ENCODE measurements at regions not wholly inside any gene's neighbourhood (a gene's known extent, or its start where the extent isn't known, plus 50 kb on each side); places are given as distances from the start of the nearest gene placed in this dataset.

DNA sequence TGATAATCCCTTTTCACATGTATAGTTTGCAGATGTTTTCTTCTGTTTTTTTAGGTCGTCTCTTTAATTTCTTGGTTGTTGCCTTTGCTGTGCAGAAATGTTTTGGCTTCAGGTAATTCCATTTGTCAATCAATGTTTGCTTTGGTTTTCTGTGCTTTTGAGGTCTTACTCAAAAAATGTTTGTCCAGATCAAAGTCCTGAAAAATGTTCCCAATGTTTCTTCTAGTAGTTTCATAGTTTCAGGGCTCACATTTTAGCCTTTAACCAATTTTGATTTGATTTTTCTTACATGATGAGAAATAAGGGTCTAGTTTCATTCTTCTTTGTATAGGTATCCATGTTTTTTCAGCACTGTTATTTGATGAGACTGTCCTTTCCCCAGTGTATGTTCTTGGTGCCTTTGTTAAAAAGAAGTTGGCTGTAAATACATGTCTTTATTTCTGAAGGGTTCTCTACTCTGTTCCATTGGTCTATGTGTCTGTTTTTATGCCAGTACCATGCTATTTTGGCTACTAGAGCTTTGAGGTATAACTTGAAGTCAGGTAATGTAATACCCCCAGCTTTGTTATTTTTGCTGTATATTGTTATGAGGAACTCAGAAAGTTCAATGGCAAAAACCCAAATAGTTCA is 578.7 kb upstream of the SEL1L start:
- Mint-ChIP-seq H3K36me3 (ENCODE audit: insufficient read depth, unreplicated experiment) (no peaks in the 10 kb centered on the region), H3K27ac (ENCODE audit: low read depth, unreplicated experiment) (no peak overlapping the region), H3K4me3 (ENCODE audit: unreplicated experiment) (no peak overlapping the region), H3K27me3 (ENCODE audit: insufficient read depth, unreplicated experiment) (no peaks in the 10 kb centered on the region), H3K4me1 (ENCODE audit: insufficient read depth, unreplicated experiment) (no peaks in the 10 kb centered on the region), H3K9me3 (ENCODE audit: unreplicated experiment) (peaks cover 11% of the 10 kb centered on the region)
- TF ChIP-seq, protein P1, sequence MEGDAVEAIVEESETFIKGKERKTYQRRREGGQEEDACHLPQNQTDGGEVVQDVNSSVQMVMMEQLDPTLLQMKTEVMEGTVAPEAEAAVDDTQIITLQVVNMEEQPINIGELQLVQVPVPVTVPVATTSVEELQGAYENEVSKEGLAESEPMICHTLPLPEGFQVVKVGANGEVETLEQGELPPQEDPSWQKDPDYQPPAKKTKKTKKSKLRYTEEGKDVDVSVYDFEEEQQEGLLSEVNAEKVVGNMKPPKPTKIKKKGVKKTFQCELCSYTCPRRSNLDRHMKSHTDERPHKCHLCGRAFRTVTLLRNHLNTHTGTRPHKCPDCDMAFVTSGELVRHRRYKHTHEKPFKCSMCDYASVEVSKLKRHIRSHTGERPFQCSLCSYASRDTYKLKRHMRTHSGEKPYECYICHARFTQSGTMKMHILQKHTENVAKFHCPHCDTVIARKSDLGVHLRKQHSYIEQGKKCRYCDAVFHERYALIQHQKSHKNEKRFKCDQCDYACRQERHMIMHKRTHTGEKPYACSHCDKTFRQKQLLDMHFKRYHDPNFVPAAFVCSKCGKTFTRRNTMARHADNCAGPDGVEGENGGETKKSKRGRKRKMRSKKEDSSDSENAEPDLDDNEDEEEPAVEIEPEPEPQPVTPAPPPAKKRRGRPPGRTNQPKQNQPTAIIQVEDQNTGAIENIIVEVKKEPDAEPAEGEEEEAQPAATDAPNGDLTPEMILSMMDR (IDR thresholded peaks at IDR 0.05; ENCODE audit: unreplicated experiment) = no peak
- no TSS peak for BruUV-seq (replicated peaks)
- ChIA-PET CTCF (interaction anchor here (1.2 kb wide), 1 partner anchor 10 kb away, joined by 3 read pairs; no protein-coding TSS in a partner anchor), POLR2A (interaction anchor here (1.1 kb wide), 1 partner anchor 10 kb away, joined by 3 read pairs; no protein-coding TSS in a partner anchor)
- DNase-seq (ENCODE audit: unreplicated experiment) = no peak
- intact Hi-C loops (cut with micrococcal nuclease) = no loop called here

DNA sequence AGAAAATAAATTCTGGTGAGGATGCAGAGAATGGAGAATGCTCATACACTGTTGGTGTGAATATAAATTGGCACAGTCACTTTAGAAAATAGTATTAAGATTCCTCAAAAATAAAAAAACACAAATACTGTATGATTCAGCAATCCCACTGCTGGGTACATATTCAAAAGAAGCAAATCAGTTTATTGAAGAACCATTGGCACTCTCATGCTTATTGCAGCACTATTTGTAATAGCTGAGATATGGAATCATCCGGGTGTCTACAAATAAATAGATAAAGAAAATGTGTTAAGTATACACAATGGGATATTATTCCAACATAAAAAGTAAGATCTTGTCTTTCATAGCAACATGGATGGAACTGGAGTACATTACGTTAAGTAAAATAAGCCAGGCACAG is 579.4 kb upstream of the SEL1L start:
- Mint-ChIP-seq H3K27me3 (ENCODE audit: insufficient read depth, unreplicated experiment) (no peaks in the 10 kb centered on the region), H3K4me1 (ENCODE audit: insufficient read depth, unreplicated experiment) (no peaks in the 10 kb centered on the region), H3K36me3 (ENCODE audit: insufficient read depth, unreplicated experiment) (no peaks in the 10 kb centered on the region), H3K4me3 (ENCODE audit: unreplicated experiment) (no peak overlapping the region), H3K9me3 (ENCODE audit: unreplicated experiment) (peaks cover 18% of the 10 kb centered on the region), H3K27ac (ENCODE audit: low read depth, unreplicated experiment) (no peak overlapping the region)
- intact Hi-C loops (cut with micrococcal nuclease) = no loop called here
- TF ChIP-seq, protein P1 (IDR thresholded peaks at IDR 0.05; ENCODE audit: unreplicated experiment) = no peak
- ChIA-PET POLR2A (interaction anchor here (1.1 kb wide), 1 partner anchor 11 kb away, joined by 3 read pairs; no protein-coding TSS in a partner anchor), CTCF (interaction anchor here (1.2 kb wide), 1 partner anchor 10 kb away, joined by 3 read pairs; no protein-coding TSS in a partner anchor)
- no peak for DNase-seq (ENCODE audit: unreplicated experiment)
- BruUV-seq (replicated peaks) = no TSS peak

DNA sequence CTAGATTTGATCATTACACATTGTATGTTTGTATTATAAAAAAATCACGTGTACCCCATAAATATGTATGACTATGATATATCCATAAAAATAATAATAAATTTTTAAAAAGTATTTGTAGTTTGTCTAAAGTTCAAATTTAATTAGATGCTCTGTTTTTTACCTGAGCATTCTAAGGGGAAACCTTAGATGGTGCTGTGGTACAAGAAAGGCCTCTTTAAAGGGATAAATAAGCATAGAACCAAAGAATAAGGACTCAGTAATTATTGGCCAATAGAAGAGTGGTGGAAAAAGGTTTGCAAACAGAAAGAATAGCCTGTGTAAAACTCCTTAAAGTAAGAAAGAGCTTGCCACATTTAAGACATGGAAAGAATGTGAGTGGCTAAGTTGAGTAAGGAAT is 580.1 kb upstream of the SEL1L start:
- H3K4me1 Mint-ChIP-seq (ENCODE audit: insufficient read depth, unreplicated experiment) = no peaks in the 10 kb centered on the region
- intact Hi-C loops (cut with micrococcal nuclease) = no loop called here
- ChIA-PET POLR2A (interaction anchor here (0.6 to 0.7 kb wide), 2 partner anchors 167 to 298 kb away, joined by 3 read pairs; no protein-coding TSS in a partner anchor), CTCF (interaction anchor here (0.5 to 1.0 kb wide), 4 partner anchors 11 to 1120 kb away, joined by 3 to 5 read pairs (median 4); no protein-coding TSS in a partner anchor)
- TF ChIP-seq, protein P1 (IDR thresholded peaks at IDR 0.05; ENCODE audit: unreplicated experiment) = peak; percentile 12
- DNase-seq (ENCODE audit: unreplicated experiment) = peak; percentile 6
- H3K9me3 Mint-ChIP-seq (ENCODE audit: unreplicated experiment) = peaks cover 23% of the 10 kb centered on the region
- no peaks in the 10 kb centered on the region for H3K36me3 Mint-ChIP-seq (ENCODE audit: insufficient read depth, unreplicated experiment)
- no peak overlapping the region for H3K4me3 Mint-ChIP-seq (ENCODE audit: unreplicated experiment)
- no TSS peak for BruUV-seq (replicated peaks)
- H3K27ac Mint-ChIP-seq (ENCODE audit: low read depth, unreplicated experiment) = no peak overlapping the region
- H3K27me3 Mint-ChIP-seq (ENCODE audit: insufficient read depth, unreplicated experiment) = no peaks in the 10 kb centered on the region

- Mint-ChIP-seq H3K27ac (ENCODE audit: low read depth, unreplicated experiment) (no peak overlapping the region), H3K27me3 (ENCODE audit: insufficient read depth, unreplicated experiment) (no peaks in the 10 kb centered on the region), H3K4me1 (ENCODE audit: insufficient read depth, unreplicated experiment) (no peaks in the 10 kb centered on the region), H3K9me3 (ENCODE audit: unreplicated experiment) (peaks cover 23% of the 10 kb centered on the region), H3K36me3 (ENCODE audit: insufficient read depth, unreplicated experiment) (no peaks in the 10 kb centered on the region), H3K4me3 (ENCODE audit: unreplicated experiment) (no peak overlapping the region)
- POLR2A ChIA-PET = interaction anchor here (0.5 kb wide), 1 partner anchor 118 kb away, joined by 3 read pairs; no protein-coding TSS in a partner anchor
- BruUV-seq (replicated peaks) = no TSS peak
- CTCF ChIA-PET = interaction anchor here (1.1 kb wide), 2 partner anchors 123 to 126 kb away, joined by 3 read pairs; no protein-coding TSS in a partner anchor
- TF ChIP-seq, protein P1 (IDR thresholded peaks at IDR 0.05; ENCODE audit: unreplicated experiment) = no peak
- intact Hi-C loops (cut with micrococcal nuclease) = no loop called here
- no peak for DNase-seq (ENCODE audit: unreplicated experiment)
Measured at GRCh38 chr14:82116721-82117120, 583.1 kb upstream of the SEL1L start.
